Upper lobe of left lung (tissue), 6 donors: ENCODE measurements at regions not wholly inside any gene's neighbourhood (a gene's known extent, or its start where the extent isn't known, plus 50 kb on each side); places are given as distances from the start of the nearest gene placed in this dataset.

ENCODE experiments used
- ATAC-seq, 2 donors: fragments of 200-7000 bp; cut with Tn5 transposase; one replicate each; pipeline ENCODE4 v1.9.1; 2022; ENCODE audit warnings: mild to moderate bottlenecking in 2 of 2, moderate library complexity in 2 of 2; ENCODE audit not compliant: low FRiP score in 2 of 2
- DNase-seq, 2 donors: peaks; one replicate each; pipeline ENCODE4 v3.0.0-alpha.2; 2019 to 2020
- H3K27ac ChIP-seq, 4 donors: fragments of 200-600 bp; sonication (generic); one replicate each; pipeline ENCODE4 v1.5.1; 2016 to 2019
- H3K27me3 ChIP-seq, 4 donors: fragments of 200-600 bp; sonication (generic); one replicate each; pipeline ENCODE4 v1.5.1; 2017 to 2019
- H3K36me3 ChIP-seq, 4 donors: fragments of 200-600 bp; sonication (generic); one replicate each; pipeline ENCODE4 v1.5.1; 2016 to 2019
- H3K4me1 ChIP-seq, 4 donors: fragments of 200-600 bp; sonication (generic); one replicate each; pipeline ENCODE4 v1.5.1; 2018 to 2019
- H3K4me3 ChIP-seq, 4 donors: fragments of 200-600 bp; sonication (generic); one replicate each; pipeline ENCODE4 v1.5.1; 2017 to 2019; ENCODE audit warnings: mild to moderate bottlenecking in 2 of 4, moderate library complexity in 1 of 4
- H3K9me3 ChIP-seq, 4 donors: fragments of 200-600 bp; sonication (generic); one replicate each; pipeline ENCODE4 v1.5.1; 2018 to 2019
- CTCF ChIP-seq, 6 experiments: fragments of 450-650 bp in 4 of 6; fragments of 200-600 bp in 2 of 6; sonication (generic) in 2 of 6; IDR thresholded peaks; one replicate each; pipeline ENCODE4 v1.5.1; 2016 to 2019; ENCODE audit warnings: antibody characterized with exemption in 6 of 6
- EP300 ChIP-seq, 4 donors: sonication (generic); formaldehyde crosslinking; IDR thresholded peaks; one replicate each; pipeline ENCODE4 v1.5.1; 2017; ENCODE audit warnings: antibody characterized with exemption in 4 of 4, control low read depth in 2 of 4
- POLR2A ChIP-seq, 4 donors: fragments of 450-650 bp; IDR thresholded peaks; one replicate each; pipeline ENCODE4 v1.5.1; 2016 to 2017; ENCODE audit warnings: antibody characterized with exemption in 4 of 4, mild to moderate bottlenecking in 2 of 4
- POLR2AphosphoS5 ChIP-seq, 2 donors: sonication (generic); formaldehyde crosslinking; IDR thresholded peaks; one replicate each; pipeline ENCODE4 v1.5.1; 2017; ENCODE audit warnings: antibody characterized with exemption in 2 of 2
- WGBS, 2 donors: methylation state at CpG; one replicate each; pipeline ENCODE4 v1.1.5; 2017 to 2018; 5-methylcytosine and 5-hydroxymethylcytosine counted together
- donor health status: DM: no; HTN: no; CAD: no; lungs with moderate emphysema.
- donor health status: DM: no; HTN: yes; CAD: no; lungs with severe emphysema.

DNA sequence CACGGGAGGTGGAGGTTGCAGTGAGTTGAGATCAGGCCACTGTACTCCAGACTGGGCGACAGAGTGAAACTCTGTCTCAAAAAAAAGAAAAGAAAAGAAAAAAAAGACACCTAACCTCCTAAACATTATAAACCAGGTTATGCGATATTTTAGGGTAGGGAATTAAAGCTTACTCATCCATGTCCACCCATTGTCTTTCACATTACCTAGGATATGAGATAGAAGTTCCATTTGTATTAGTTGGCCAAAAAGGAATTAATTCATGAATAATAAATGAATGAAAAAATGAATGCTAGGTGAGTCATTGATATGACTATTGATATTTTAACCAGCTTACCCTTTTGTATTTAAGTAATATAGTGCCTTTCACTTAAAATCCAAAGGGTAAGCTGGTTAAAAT is 132.9 kb downstream of the FAM161A start:
- Histone ChIP-seq H3K27ac (no peak overlapping the region), H3K9me3 (no peaks in the 10 kb centered on the region), H3K4me1 (no peaks in the 10 kb centered on the region), H3K4me3 (no peak overlapping the region), H3K27me3 (no peaks in the 10 kb centered on the region), H3K36me3 (no peaks in the 10 kb centered on the region)
- DNase-seq = no peak
- WGBS, 2 donors = 89 to 97% methylated on average over 3 of the region's 3 CpGs
- no peak for ATAC-seq
- TF ChIP-seq EP300 (IDR thresholded peaks at IDR 0.05) (no peak), POLR2A (IDR thresholded peaks at IDR 0.05) (no peak), POLR2AphosphoS5 (IDR thresholded peaks at IDR 0.05) (no peak), CTCF (IDR thresholded peaks at IDR 0.05) (no peak)

GRCh38 chr2:61718965-61719364 is 134.9 kb downstream of the FAM161A start:
- Histone ChIP-seq H3K9me3 (no peaks in the 10 kb centered on the region), H3K36me3 (no peaks in the 10 kb centered on the region), H3K4me3 (no peak overlapping the region), H3K4me1 (no peaks in the 10 kb centered on the region), H3K27ac (no peak overlapping the region), H3K27me3 (no peaks in the 10 kb centered on the region)
- DNase-seq (no peak), ATAC-seq (no peak)
- TF ChIP-seq POLR2AphosphoS5 (IDR thresholded peaks at IDR 0.05) (no peak), POLR2A (IDR thresholded peaks at IDR 0.05) (no peak)
- 89 to 94% methylated on average over 5 of the region's 5 CpGs for WGBS, 2 donors

DNA sequence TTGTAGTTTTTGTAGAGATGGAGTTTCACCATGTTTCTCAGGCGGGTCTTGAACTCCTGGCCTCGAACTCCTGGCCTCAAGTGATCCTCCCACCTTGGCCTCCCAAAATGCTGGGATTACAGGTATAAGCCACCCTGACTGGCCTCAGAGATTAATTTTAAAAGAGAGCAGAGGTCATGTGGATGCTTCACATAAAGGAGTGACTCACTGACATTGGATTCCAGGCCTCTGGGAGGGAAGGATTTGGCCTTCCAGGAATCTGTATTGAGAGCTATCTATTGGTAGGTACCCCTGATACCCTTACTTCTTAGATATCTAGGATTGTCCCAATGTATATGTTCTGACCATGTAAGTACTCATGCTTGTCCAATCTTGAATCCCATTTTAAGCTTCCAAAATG is 138.4 kb downstream of the FAM161A start:
- Histone ChIP-seq H3K27ac (no peak overlapping the region), H3K4me3 (no peak overlapping the region), H3K4me1 (no peaks in the 10 kb centered on the region), H3K27me3 (no peaks in the 10 kb centered on the region), H3K36me3 (no peaks in the 10 kb centered on the region), H3K9me3 (no peaks in the 10 kb centered on the region)
- ATAC-seq = no peak
- TF ChIP-seq POLR2AphosphoS5 (IDR thresholded peaks at IDR 0.05) (no peak), POLR2A (IDR thresholded peaks at IDR 0.05) (no peak)
- 83 to 100% methylated on average over 2 of the region's 2 CpGs for WGBS, 2 donors
- no peak for DNase-seq

GRCh38 chr2:61714210-61714609 is 139.7 kb downstream of the FAM161A start:
- ATAC-seq (no peak), DNase-seq (no peak)
- Histone ChIP-seq H3K4me1 (no peaks in the 10 kb centered on the region), H3K4me3 (no peak overlapping the region), H3K9me3 (no peaks in the 10 kb centered on the region), H3K27me3 (no peaks in the 10 kb centered on the region), H3K36me3 (no peaks in the 10 kb centered on the region), H3K27ac (no peak overlapping the region)
- WGBS, 2 donors = 53% methylated on average over 5 of the region's 5 CpGs
- TF ChIP-seq EP300 (IDR thresholded peaks at IDR 0.05) = no peak
- no peak for TF ChIP-seq POLR2A (IDR thresholded peaks at IDR 0.05)

- ATAC-seq (no peak), DNase-seq (no peak)
- H3K9me3 ChIP-seq = no peaks in the 10 kb centered on the region
- no peak overlapping the region for H3K4me3 ChIP-seq
- no peaks in the 10 kb centered on the region for H3K4me1 ChIP-seq
- WGBS, 2 donors = 61 to 69% methylated on average over 6 of the region's 6 CpGs
- H3K36me3 ChIP-seq = no peaks in the 10 kb centered on the region
- no peaks in the 10 kb centered on the region for H3K27me3 ChIP-seq
- H3K27ac ChIP-seq = no peak overlapping the region
- TF ChIP-seq POLR2A (IDR thresholded peaks at IDR 0.05) (no peak), POLR2AphosphoS5 (IDR thresholded peaks at IDR 0.05) (no peak), EP300 (IDR thresholded peaks at IDR 0.05) (no peak), CTCF (IDR thresholded peaks at IDR 0.05) (no peak)
Measured at GRCh38 chr2:61713457-61713856, 140.4 kb downstream of the FAM161A start.

DNA sequence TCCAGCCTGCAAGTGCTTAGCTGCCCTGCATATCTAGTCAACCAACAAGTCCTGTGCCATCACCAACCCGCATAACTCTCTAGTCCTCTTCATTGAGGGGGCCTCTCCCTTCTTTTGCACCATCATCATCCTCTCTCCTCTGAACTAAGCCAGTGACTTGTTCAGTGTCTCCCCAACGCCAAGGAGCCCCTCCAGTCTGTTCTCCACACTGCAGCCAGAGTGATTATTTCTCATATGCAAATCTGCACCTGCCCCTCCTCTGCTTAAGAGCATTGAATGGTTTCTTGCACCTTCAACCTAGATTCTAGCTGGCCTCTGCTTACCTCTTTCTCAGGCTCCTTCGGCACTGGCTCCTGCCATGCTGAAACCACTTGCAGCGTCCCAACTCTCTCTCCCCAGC is 141.8 kb downstream of the FAM161A start:
- Histone ChIP-seq H3K27ac (no peak overlapping the region), H3K27me3 (no peaks in the 10 kb centered on the region), H3K4me1 (no peaks in the 10 kb centered on the region), H3K4me3 (no peak overlapping the region), H3K9me3 (no peaks in the 10 kb centered on the region), H3K36me3 (no peaks in the 10 kb centered on the region)
- no peak for TF ChIP-seq EP300 (IDR thresholded peaks at IDR 0.05)
- TF ChIP-seq POLR2AphosphoS5 (IDR thresholded peaks at IDR 0.05) = no peak
- no peak for TF ChIP-seq CTCF (IDR thresholded peaks at IDR 0.05)
- TF ChIP-seq POLR2A (IDR thresholded peaks at IDR 0.05) = no peak
- no peak for ATAC-seq
- DNase-seq = no peak
- 79 to 84% methylated on average over 4 of the region's 4 CpGs for WGBS, 2 donors
